ENCODE measurements at regions not wholly inside any gene's neighbourhood (a gene's known extent, or its start where the extent isn't known, plus 50 kb on each side); places are given as distances from the start of the nearest gene placed in this dataset.

DNA sequence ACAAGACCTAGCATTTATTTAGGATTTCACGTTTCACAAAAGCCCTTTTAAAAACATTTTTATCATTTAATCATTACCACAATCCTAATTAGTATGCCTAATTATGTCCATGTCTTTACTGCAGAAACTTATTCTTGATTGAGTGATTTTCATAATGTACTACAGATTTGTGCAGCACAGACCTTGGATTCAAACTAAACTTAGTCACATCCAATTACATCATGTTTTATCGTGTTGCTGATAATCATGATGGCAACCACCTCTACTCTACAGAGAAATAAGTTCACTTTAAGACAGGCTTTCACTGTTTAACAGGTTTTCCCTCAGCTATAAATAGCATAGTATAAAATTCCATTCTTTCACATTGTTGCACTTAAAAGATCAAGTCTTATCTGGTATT, 240.9 kb upstream of the RFC3 start:
- no peak for TF ChIP-seq CTCF (conservative IDR thresholded peaks at IDR 0.05; ENCODE audit: low read depth, low read length)
- TF ChIP-seq EZH2 (IDR thresholded peaks at IDR 0.05; ENCODE audit: borderline replicate concordance, low read depth, low read length, poor library complexity, severe bottlenecking) = no peak
